ENCODE measurements at regions not wholly inside any gene's neighbourhood (a gene's known extent, or its start where the extent isn't known, plus 50 kb on each side); places are given as distances from the start of the nearest gene placed in this dataset.

- no peak overlapping the region for H3K4me3 Mint-ChIP-seq (ENCODE audit: unreplicated experiment)
- H3K4me1 Mint-ChIP-seq (ENCODE audit: low read depth, unreplicated experiment), result no peaks in the 10 kb centered on the region
- H3K27me3 Mint-ChIP-seq (ENCODE audit: unreplicated experiment), result peaks cover 1% of the 10 kb centered on the region
- no peak for TF ChIP-seq CTCF (IDR thresholded peaks at IDR 0.05; ENCODE audit: partially characterized antibody, unreplicated experiment)
- peaks cover 8% of the 10 kb centered on the region for H3K36me3 Mint-ChIP-seq (ENCODE audit: unreplicated experiment)
- no peak for DNase-seq
- no peaks in the 10 kb centered on the region for H3K9me3 Mint-ChIP-seq (ENCODE audit: unreplicated experiment)
- no peak overlapping the region for H3K27ac Mint-ChIP-seq (ENCODE audit: unreplicated experiment)
Measured at GRCh38 chr4:36432586-36432985, 151.2 kb downstream of the DTHD1 start.

- no peak for DNase-seq
- H3K27me3 Mint-ChIP-seq (ENCODE audit: unreplicated experiment), result peaks cover 1% of the 10 kb centered on the region
- no peak overlapping the region for H3K27ac Mint-ChIP-seq (ENCODE audit: unreplicated experiment)
- TF ChIP-seq CTCF (IDR thresholded peaks at IDR 0.05; ENCODE audit: partially characterized antibody, unreplicated experiment), result no peak
- H3K9me3 Mint-ChIP-seq (ENCODE audit: unreplicated experiment), result peaks cover 2% of the 10 kb centered on the region
- H3K4me3 Mint-ChIP-seq (ENCODE audit: unreplicated experiment), result no peak overlapping the region
- peaks cover 14% of the 10 kb centered on the region for H3K36me3 Mint-ChIP-seq (ENCODE audit: unreplicated experiment)
- no peaks in the 10 kb centered on the region for H3K4me1 Mint-ChIP-seq (ENCODE audit: low read depth, unreplicated experiment)
Measured at GRCh38 chr4:36439556-36439955, 158.1 kb downstream of the DTHD1 start.

GRCh38 chr4:36445480-36445879 lies 164.1 kb downstream of the DTHD1 start:
- peaks cover 5% of the 10 kb centered on the region for H3K36me3 Mint-ChIP-seq (ENCODE audit: unreplicated experiment)
- no peaks in the 10 kb centered on the region for H3K4me1 Mint-ChIP-seq (ENCODE audit: low read depth, unreplicated experiment)
- no peak for DNase-seq
- no peaks in the 10 kb centered on the region for H3K27me3 Mint-ChIP-seq (ENCODE audit: unreplicated experiment)
- H3K4me3 Mint-ChIP-seq (ENCODE audit: unreplicated experiment), result no peak overlapping the region
- H3K9me3 Mint-ChIP-seq (ENCODE audit: unreplicated experiment), result peaks cover 2% of the 10 kb centered on the region
- TF ChIP-seq CTCF (IDR thresholded peaks at IDR 0.05; ENCODE audit: partially characterized antibody, unreplicated experiment), result no peak
- H3K27ac Mint-ChIP-seq (ENCODE audit: unreplicated experiment), result no peak overlapping the region

GRCh38 chr4:36446275-36446674 lies 164.9 kb downstream of the DTHD1 start:
- H3K4me1 Mint-ChIP-seq (ENCODE audit: low read depth, unreplicated experiment), result no peaks in the 10 kb centered on the region
- H3K4me3 Mint-ChIP-seq (ENCODE audit: unreplicated experiment), result no peak overlapping the region
- TF ChIP-seq CTCF (IDR thresholded peaks at IDR 0.05; ENCODE audit: partially characterized antibody, unreplicated experiment), result no peak
- H3K27ac Mint-ChIP-seq (ENCODE audit: unreplicated experiment), result no peak overlapping the region
- peaks cover 2% of the 10 kb centered on the region for H3K9me3 Mint-ChIP-seq (ENCODE audit: unreplicated experiment)
- no peaks in the 10 kb centered on the region for H3K36me3 Mint-ChIP-seq (ENCODE audit: unreplicated experiment)
- no peaks in the 10 kb centered on the region for H3K27me3 Mint-ChIP-seq (ENCODE audit: unreplicated experiment)
- DNase-seq, result no peak

GRCh38 chr4:36461344-36461743 lies 179.9 kb downstream of the DTHD1 start:
- no peak overlapping the region for H3K4me3 Mint-ChIP-seq (ENCODE audit: unreplicated experiment)
- H3K4me1 Mint-ChIP-seq (ENCODE audit: low read depth, unreplicated experiment), result no peaks in the 10 kb centered on the region
- TF ChIP-seq CTCF (IDR thresholded peaks at IDR 0.05; ENCODE audit: partially characterized antibody, unreplicated experiment), result no peak
- H3K27ac Mint-ChIP-seq (ENCODE audit: unreplicated experiment), result no peak overlapping the region
- H3K9me3 Mint-ChIP-seq (ENCODE audit: unreplicated experiment), result no peaks in the 10 kb centered on the region
- no peak for DNase-seq
- H3K36me3 Mint-ChIP-seq (ENCODE audit: unreplicated experiment), result no peaks in the 10 kb centered on the region
- H3K27me3 Mint-ChIP-seq (ENCODE audit: unreplicated experiment), result no peaks in the 10 kb centered on the region
